HG03045 (cell line): ENCODE measurements at regions not wholly inside any gene's neighbourhood (a gene's known extent, or its start where the extent isn't known, plus 50 kb on each side); places are given as distances from the start of the nearest gene placed in this dataset.
"Not testable (repeated sequence)": the region's sequence is repeated elsewhere in the genome, so short reads cannot be mapped to it uniquely, and the experiment has no call there.

Experiments
- ATAC-seq: cut with Tn5 transposase; IDR thresholded peaks from one replicate; pipeline ENCODE4 v1.9.1; 2021; ENCODE audit warnings: mild to moderate bottlenecking, moderate library complexity; ENCODE audit not compliant: unreplicated experiment

DNA sequence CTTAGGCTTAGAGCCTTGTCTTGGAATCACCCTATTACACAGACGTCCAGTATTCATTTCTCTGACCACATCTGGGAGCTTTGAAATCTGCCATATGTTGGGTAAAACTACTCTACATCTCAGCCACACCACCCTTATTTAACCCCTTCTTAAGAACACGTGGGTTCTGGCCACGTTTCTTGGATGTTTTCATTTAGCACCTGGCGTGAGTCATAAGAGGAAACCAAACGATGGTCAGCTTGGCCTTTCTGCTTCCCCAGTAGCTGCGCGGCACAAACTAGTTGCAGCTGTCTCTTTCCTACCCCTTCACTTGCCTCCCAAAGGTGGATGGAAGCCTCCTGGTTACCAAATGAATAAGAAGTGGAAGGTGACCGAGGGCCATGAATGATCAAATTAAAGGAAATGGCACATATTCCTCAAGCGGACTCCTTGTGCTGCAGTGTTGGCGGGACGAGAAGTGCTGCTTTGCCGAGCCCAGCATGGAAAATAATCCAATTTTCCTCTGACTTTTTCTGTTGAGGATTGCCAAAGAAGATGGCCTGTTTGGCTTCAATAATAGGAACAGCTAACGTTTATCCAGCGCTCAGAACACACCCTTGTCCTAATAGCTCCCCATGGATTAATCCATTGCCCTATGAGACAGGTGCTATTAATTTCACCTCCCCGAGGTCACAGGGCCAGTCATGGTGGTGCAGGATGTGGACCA lies 154.1 kb downstream of the ZNF664 start:
- ATAC-seq, result no peak

GRCh38 chr12:124129132-124129531 lies 156.1 kb downstream of the ZNF664 start:
- no peak for ATAC-seq

DNA sequence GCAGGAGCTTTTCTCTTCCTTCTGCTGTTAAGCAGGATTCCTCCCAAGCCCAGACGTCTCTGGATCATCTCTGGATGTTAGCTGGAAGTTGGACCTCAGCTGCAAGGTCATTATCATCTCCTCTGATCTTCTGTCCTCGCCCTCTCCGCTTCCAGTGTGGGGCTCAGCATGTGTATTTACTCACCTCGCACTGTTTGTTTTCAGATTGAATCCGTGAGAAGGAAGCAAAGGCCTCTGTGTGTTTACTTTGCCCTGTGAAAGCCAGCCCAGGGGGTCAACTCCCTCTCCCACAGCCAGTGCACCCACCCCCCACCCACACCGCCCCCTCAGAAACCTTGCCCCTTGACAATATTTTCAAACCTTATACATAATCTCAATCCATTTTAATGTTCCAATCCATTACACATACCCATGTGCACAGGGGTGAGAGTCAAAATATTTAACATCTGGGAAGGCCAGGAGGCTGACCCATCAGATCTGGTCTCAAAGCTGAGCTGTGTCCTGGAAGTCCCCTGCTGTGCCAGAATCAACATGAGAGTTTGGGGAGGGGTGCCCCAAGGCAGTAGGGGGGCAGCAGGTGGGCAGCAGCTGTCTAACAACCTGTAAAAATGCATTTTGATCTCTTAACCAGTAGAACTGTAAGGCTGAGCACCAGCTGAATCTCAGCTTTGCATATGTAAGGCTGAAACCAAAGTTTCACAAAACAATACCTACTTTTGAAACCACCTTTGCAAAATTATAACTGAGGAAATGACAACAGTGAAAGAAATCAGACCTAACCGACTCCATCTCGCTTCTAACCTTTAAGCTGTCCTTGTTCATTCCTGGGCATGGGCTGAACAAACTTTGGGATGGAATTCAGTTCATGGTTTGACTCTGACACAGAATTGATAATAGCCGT lies 157.9 kb downstream of the ZNF664 start:
- ATAC-seq, result peak; percentile 67

GRCh38 chr12:124131659-124132058 lies 158.6 kb downstream of the ZNF664 start:
- no peak for ATAC-seq

GRCh38 chr12:124132530-124132929 lies 159.5 kb downstream of the ZNF664 start:
- no peak for ATAC-seq

DNA sequence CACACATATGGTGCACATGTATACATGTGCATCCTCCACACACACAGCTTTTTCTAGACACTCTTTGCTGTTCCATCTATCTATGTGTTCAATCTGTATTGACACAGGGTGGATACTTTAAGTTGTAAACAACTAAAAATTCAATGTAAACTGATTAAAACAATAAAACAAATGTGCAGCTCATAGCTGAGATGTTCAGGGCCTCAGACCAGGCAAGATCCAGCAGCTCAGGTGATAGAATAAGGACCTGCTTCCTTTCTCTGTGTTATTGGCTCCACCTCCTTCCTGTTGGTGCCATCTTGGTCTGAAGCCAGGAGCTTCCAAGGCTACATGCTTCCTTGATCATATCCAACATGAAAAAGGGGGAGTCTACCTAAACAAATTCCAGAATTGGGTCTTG lies 158.1 kb upstream of the RFLNA start:
- ATAC-seq, result no peak

- no peak for ATAC-seq
These were observed 153.9 kb upstream of the RFLNA start for GRCh38 chr12:124140944-124141486.

DNA sequence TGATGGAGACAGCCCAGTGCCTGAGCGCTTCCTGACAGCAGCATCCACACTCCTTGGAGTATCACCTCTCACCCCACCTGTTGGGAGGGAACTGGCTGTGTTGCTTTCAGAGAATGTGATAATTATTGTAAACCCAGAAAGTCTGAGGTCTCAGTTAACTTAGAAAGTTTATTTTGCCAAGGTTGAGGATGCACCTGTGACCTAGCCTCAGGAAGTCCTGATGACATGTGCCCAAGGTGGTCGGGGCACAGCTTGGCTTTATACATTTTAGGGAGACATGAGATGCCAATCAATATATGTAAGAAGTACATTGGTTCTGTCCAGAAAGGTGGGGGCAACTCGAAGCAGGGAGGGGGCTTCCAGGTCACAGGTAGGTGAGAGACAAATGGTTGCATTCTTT lies 153.3 kb upstream of the RFLNA start:
- ATAC-seq, result not testable (repeated sequence)

- ATAC-seq, result no peak
These were observed 152.4 kb upstream of the RFLNA start for GRCh38 chr12:124142395-124143035.

GRCh38 chr12:124143726-124144125 lies 151.2 kb upstream of the RFLNA start:
- no peak for ATAC-seq

DNA sequence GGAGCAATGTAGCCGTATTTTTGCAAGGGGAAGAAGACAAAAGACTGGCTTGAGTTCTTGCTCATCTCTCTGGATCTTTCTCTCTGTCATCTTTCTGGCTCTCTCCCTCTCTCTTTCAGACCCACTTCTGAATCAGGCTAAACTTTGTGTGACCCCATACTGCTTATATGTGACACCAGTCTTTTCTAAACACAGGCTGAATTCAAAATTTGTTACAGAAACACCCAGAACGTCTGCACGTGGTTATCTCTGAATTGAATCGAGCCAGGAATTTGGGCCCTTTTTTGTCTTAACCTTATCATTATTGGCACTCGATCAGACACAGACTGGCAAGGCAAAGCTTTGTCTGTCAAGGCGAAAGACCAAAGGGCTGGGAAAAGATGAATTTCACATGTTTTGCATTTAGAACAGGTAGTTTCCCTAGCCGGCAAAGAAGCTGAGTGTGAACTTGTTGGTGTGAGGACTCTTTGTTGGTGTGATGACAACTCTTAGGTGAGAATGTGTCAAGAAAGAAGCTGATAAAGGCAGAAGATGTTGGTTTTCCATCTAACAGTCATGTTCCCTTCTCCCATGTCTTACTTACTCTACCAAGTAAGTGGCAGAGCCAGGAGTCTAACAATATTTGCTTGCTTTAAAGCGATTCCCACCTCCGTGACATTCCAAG lies 150.2 kb upstream of the RFLNA start:
- ATAC-seq, result no peak

GRCh38 chr12:124147027-124147426 lies 147.9 kb upstream of the RFLNA start:
- ATAC-seq, result no peak

DNA sequence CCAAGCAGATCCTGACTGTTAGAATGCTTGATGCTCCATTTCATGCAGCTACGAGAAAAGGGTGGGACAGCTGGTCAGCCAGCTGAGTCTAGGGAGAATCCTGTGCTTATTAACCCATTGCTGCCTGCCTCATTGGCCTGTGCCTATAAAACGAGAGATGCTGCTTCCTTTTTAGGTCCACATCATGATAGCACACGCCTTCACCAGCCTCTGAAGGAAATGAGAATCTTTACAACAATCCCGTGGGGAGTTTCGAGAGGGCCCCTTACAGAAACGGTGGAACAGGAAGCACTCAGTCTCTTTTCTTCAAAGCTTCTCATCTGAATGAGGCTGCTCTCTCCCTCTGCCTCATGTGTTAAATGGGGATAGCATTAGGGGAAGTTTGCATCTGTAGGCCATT lies 147.3 kb upstream of the RFLNA start:
- no peak for ATAC-seq

DNA sequence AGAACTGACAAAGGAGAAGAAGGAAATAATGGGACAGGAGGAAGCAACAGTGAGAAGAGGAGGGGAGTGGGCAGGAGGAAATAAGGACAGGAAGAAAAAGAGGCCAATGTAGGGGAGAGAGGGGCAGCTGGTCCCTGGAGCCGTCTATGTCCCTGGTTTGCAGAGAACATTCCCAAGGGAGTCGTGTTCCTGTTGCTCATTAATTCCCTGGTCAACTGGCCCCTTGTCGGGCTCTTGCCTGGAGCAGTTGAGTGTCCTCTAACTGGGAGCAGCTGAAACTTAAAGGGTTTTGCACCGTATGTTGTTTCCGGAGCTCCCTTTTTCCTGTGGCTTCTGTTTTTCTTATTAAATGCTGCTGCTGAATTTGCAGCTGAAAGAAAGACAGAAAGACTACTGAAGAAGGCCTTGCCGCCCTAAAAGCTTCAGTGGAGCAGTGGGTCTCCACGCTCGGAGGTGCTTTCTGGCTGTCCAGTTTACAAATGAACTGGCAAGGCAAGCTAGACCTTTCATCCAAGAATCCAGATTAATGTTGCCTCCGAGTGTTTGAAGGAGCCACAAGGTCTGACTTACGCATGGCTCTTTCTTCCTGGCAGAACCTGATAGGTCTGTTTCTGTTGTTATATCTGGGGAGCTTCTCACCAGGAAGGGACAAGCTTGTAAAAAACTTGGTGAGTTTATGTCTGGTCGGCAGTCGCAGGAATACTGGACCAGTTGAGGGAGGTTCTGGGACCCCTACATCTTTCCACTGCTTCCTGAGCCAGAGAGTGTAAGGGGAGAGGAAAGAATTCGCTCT lies 146.2 kb upstream of the RFLNA start:
- ATAC-seq, result no peak

GRCh38 chr12:124149287-124149686 lies 145.6 kb upstream of the RFLNA start:
- ATAC-seq, result no peak

DNA sequence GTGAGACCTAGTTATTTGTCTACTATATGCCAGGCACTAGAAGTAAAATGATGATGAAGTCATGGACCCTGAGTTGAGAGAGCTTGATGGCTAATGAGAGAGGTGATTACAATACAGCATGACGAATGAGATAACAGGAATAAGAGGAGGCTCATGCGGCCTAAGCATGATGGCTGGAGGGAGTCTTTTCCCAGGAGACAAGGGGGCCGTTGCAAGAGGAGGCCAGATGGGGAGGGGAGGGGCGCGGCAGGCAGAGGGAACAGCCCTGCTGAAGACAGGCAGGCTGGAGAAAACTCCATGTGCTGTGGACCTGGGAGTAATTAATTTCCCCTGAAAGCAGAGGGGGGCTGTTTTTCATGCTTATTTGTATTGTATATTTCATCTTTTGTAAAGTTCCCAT lies 144.7 kb upstream of the RFLNA start:
- ATAC-seq, result no peak

DNA sequence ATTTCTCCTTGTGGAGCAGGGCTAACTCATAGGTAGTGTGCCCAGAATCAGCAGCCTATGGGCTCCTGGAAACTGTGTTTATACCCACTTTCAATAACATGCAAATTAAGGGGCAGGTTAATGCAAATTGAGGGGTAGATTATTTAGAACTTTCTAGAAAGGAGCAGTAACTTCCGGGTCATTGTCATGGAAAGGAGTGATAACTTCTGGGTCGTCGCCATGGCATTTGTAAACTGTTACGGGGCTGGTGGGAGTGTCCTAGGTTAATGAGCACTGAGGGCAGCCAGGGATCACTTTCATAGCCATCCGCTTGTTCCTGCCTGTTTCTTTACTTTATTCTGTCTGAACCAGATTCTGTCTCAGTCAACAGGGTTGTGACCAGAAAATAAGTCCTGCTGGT lies 143.3 kb upstream of the RFLNA start:
- no peak for ATAC-seq

DNA sequence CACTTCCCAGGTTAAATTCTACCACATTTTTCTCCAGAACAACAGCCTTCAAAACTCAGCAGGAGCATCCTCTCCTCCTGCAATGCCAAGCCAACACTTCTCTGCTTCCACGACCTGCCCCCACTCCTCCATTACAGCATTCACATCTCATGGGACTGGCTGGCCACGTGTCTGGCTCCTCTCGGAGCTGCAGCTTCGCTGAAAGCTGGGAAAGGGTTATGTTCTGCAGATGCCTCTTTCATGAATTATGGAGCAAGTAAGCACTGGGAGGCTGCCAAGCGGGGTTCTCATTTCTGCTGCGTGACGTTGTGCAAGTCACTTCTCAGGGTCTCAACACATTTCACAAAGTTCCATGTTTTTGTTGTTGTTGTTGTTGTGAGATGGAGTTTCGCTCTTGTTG lies 142.2 kb upstream of the RFLNA start:
- ATAC-seq, result no peak

- no peak for ATAC-seq
These were observed 141.5 kb upstream of the RFLNA start for GRCh38 chr12:124153392-124153791.

DNA sequence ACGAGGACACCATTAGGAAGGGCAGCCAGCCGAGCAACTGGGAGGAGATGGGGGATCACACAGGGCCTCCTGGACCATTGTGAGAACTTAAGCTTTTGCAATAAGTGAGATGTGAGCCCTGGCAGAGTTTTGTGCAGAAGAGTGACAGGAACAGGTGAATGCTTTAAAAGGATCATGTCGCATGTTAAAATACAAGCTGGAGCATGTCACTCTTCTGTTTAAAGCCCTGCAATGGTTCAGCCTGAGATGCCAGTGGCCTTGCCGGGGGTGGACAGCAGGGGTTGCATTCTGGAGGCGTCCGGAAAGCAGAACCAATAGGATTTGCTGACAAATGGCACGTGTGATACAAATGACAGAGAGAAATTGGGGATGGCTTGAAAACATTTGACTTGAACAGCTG lies 137.5 kb upstream of the RFLNA start:
- ATAC-seq, result no peak
